H7 (cell line): ENCODE measurements at regions not wholly inside any gene's neighbourhood (a gene's known extent, or its start where the extent isn't known, plus 50 kb on each side); places are given as distances from the start of the nearest gene placed in this dataset.

Experiments
- DNase-seq: peaks from one replicate; pipeline ENCODE4 v3.0.0; 2012
- H3K27me3 ChIP-seq: 2 replicates; pipeline ENCODE4 v1.6.0; 2011; ENCODE audit warnings: mild to moderate bottlenecking, low read length; ENCODE audit not compliant: control insufficient read depth, insufficient read depth
- H3K36me3 ChIP-seq: replicated peaks from 2 replicates; pipeline ENCODE4 v1.5.1; 2011; ENCODE audit warnings: low read length; ENCODE audit not compliant: control insufficient read depth, insufficient read depth
- H3K4me3 ChIP-seq: 2 replicates; pipeline ENCODE4 v1.5.1; 2011; ENCODE audit warnings: low read depth, mild to moderate bottlenecking, control low read depth, low read length, moderate library complexity; ENCODE audit not compliant: insufficient read depth

- no peak for DNase-seq
- Histone ChIP-seq H3K27me3 (no peaks in the 10 kb centered on the region), H3K36me3 (no peaks in the 10 kb centered on the region), H3K4me3 (no peak overlapping the region)
These were observed 365.9 kb downstream of the CXXC4 start for GRCh38 chr4:104128850-104129213.

- Histone ChIP-seq H3K4me3 (no peak overlapping the region), H3K36me3 (no peaks in the 10 kb centered on the region), H3K27me3 (no peaks in the 10 kb centered on the region)
- DNase-seq = no peak
These were observed 366.5 kb downstream of the CXXC4 start for GRCh38 chr4:104128031-104128849.

- H3K4me3 ChIP-seq = no peak overlapping the region
- no peaks in the 10 kb centered on the region for H3K36me3 ChIP-seq
- H3K27me3 ChIP-seq = no peaks in the 10 kb centered on the region
- no peak for DNase-seq
These were observed 371.7 kb downstream of the CXXC4 start for GRCh38 chr4:104123021-104123420.

- no peak for DNase-seq
- H3K36me3 ChIP-seq = no peaks in the 10 kb centered on the region
- H3K4me3 ChIP-seq = no peak overlapping the region
- H3K27me3 ChIP-seq = no peaks in the 10 kb centered on the region
These were observed 376.9 kb downstream of the CXXC4 start for GRCh38 chr4:104117776-104118175.

GRCh38 chr4:104113850-104114249 lies 380.8 kb downstream of the CXXC4 start:
- H3K27me3 ChIP-seq = no peaks in the 10 kb centered on the region
- no peak overlapping the region for H3K4me3 ChIP-seq
- no peak for DNase-seq
- H3K36me3 ChIP-seq = no peaks in the 10 kb centered on the region

- no peak for DNase-seq
- H3K4me3 ChIP-seq = no peak overlapping the region
- H3K36me3 ChIP-seq = no peaks in the 10 kb centered on the region
- H3K27me3 ChIP-seq = no peaks in the 10 kb centered on the region
These were observed 379.4 kb upstream of the TACR3 start for GRCh38 chr4:104099141-104099540.

GRCh38 chr4:104093247-104093646 lies 373.5 kb upstream of the TACR3 start:
- DNase-seq = no peak
- Histone ChIP-seq H3K36me3 (no peaks in the 10 kb centered on the region), H3K4me3 (no peak overlapping the region), H3K27me3 (no peaks in the 10 kb centered on the region)

GRCh38 chr4:104073229-104073628 lies 353.4 kb upstream of the TACR3 start:
- DNase-seq = peak; percentile 0
- H3K36me3 ChIP-seq = no peaks in the 10 kb centered on the region
- H3K27me3 ChIP-seq = no peaks in the 10 kb centered on the region
- no peak overlapping the region for H3K4me3 ChIP-seq

GRCh38 chr4:104066533-104066932 lies 346.7 kb upstream of the TACR3 start:
- Histone ChIP-seq H3K27me3 (no peaks in the 10 kb centered on the region), H3K36me3 (no peaks in the 10 kb centered on the region), H3K4me3 (no peak overlapping the region)
- peak; percentile 0 for DNase-seq

- Histone ChIP-seq H3K4me3 (no peak overlapping the region), H3K36me3 (no peaks in the 10 kb centered on the region), H3K27me3 (no peaks in the 10 kb centered on the region)
- DNase-seq = peak; percentile 8
These were observed 345.1 kb upstream of the TACR3 start for GRCh38 chr4:104064646-104065577.

GRCh38 chr4:104063341-104063740 lies 343.6 kb upstream of the TACR3 start:
- DNase-seq = no peak
- Histone ChIP-seq H3K4me3 (no peak overlapping the region), H3K36me3 (no peaks in the 10 kb centered on the region), H3K27me3 (no peaks in the 10 kb centered on the region)

GRCh38 chr4:104044369-104044768 lies 324.6 kb upstream of the TACR3 start:
- no peak for DNase-seq
- H3K36me3 ChIP-seq = no peaks in the 10 kb centered on the region
- H3K4me3 ChIP-seq = no peak overlapping the region
- H3K27me3 ChIP-seq = no peaks in the 10 kb centered on the region

- no peak for DNase-seq
- Histone ChIP-seq H3K27me3 (no peaks in the 10 kb centered on the region), H3K4me3 (no peak overlapping the region), H3K36me3 (no peaks in the 10 kb centered on the region)
These were observed 313.1 kb upstream of the TACR3 start for GRCh38 chr4:104032896-104033295.

- Histone ChIP-seq H3K27me3 (no peaks in the 10 kb centered on the region), H3K36me3 (no peaks in the 10 kb centered on the region), H3K4me3 (no peak overlapping the region)
- DNase-seq = no peak
These were observed 305.5 kb upstream of the TACR3 start for GRCh38 chr4:104025251-104025650.

- no peaks in the 10 kb centered on the region for H3K27me3 ChIP-seq
- no peaks in the 10 kb centered on the region for H3K36me3 ChIP-seq
- DNase-seq = no peak
- no peak overlapping the region for H3K4me3 ChIP-seq
These were observed 303.0 kb upstream of the TACR3 start for GRCh38 chr4:104022831-104023230.
